A673 (cell line): ENCODE measurements at regions not wholly inside any gene's neighbourhood (a gene's known extent, or its start where the extent isn't known, plus 50 kb on each side); places are given as distances from the start of the nearest gene placed in this dataset.

ENCODE experiments used
- EZH2 ChIP-seq: fragments of 200-600 bp; sonication (generic); IDR thresholded peaks from 2 replicates; pipeline ENCODE4 v1.6.1; 2017; ENCODE audit warnings: borderline replicate concordance, low read depth, mild to moderate bottlenecking, mixed read lengths, antibody characterized with exemption, low read length; ENCODE audit not compliant: poor library complexity, severe bottlenecking
- TF ChIP-seq, protein P1 (sequence below): fragments of 300-800, 200-600 bp; sonication (generic); conservative IDR thresholded peaks from 2 replicates; pipeline ENCODE4 v1.5.1; 2017; ENCODE audit warnings: low read depth, mild to moderate bottlenecking, antibody characterized with exemption, low read length, moderate library complexity, mixed read lengths

GRCh38 chr13:105328212-105328611 is 1207.2 kb downstream of the EFNB2 start:
- TF ChIP-seq, protein P1, sequence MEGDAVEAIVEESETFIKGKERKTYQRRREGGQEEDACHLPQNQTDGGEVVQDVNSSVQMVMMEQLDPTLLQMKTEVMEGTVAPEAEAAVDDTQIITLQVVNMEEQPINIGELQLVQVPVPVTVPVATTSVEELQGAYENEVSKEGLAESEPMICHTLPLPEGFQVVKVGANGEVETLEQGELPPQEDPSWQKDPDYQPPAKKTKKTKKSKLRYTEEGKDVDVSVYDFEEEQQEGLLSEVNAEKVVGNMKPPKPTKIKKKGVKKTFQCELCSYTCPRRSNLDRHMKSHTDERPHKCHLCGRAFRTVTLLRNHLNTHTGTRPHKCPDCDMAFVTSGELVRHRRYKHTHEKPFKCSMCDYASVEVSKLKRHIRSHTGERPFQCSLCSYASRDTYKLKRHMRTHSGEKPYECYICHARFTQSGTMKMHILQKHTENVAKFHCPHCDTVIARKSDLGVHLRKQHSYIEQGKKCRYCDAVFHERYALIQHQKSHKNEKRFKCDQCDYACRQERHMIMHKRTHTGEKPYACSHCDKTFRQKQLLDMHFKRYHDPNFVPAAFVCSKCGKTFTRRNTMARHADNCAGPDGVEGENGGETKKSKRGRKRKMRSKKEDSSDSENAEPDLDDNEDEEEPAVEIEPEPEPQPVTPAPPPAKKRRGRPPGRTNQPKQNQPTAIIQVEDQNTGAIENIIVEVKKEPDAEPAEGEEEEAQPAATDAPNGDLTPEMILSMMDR = no peak
- no peak for TF ChIP-seq EZH2
